Myocyte (in vitro differentiated cells): ENCODE measurements at regions not wholly inside any gene's neighbourhood (a gene's known extent, or its start where the extent isn't known, plus 50 kb on each side); places are given as distances from the start of the nearest gene placed in this dataset.

Experiments used
- DNase-seq: peaks from one replicate; pipeline ENCODE4 v3.0.0-alpha.2; 2012; ENCODE audit warnings: low read depth

- no peak for DNase-seq
Measured at GRCh38 chr14:34218881-34219280, 243.2 kb downstream of the SPTSSA start.

- DNase-seq: no peak
Measured at GRCh38 chr14:34214961-34215360, 247.1 kb downstream of the SPTSSA start.

- DNase-seq: no peak
Measured at GRCh38 chr14:34213332-34213731, 248.7 kb downstream of the SPTSSA start.

- no peak for DNase-seq
Measured at GRCh38 chr14:34212172-34212929, 249.7 kb downstream of the SPTSSA start.

GRCh38 chr14:34211732-34212131, 250.3 kb downstream of the SPTSSA start:
- DNase-seq: no peak

GRCh38 chr14:34208532-34208931, 253.5 kb downstream of the SPTSSA start:
- no peak for DNase-seq

- no peak for DNase-seq
Measured at GRCh38 chr14:34205799-34206198, 254.9 kb upstream of the EGLN3 start.

GRCh38 chr14:34204774-34205173, 253.9 kb upstream of the EGLN3 start:
- no peak for DNase-seq

- no peak for DNase-seq
Measured at GRCh38 chr14:34203251-34203722, 252.4 kb upstream of the EGLN3 start.

- DNase-seq: no peak
Measured at GRCh38 chr14:34201909-34202637, 251.2 kb upstream of the EGLN3 start.

GRCh38 chr14:34199585-34199984, 248.7 kb upstream of the EGLN3 start:
- no peak for DNase-seq

- no peak for DNase-seq
Measured at GRCh38 chr14:34198096-34198495, 247.2 kb upstream of the EGLN3 start.

- no peak for DNase-seq
Measured at GRCh38 chr14:34195964-34196363, 245.1 kb upstream of the EGLN3 start.

- DNase-seq: no peak
Measured at GRCh38 chr14:34190717-34191116, 239.8 kb upstream of the EGLN3 start.

GRCh38 chr14:34189866-34190265, 239.0 kb upstream of the EGLN3 start:
- no peak for DNase-seq

GRCh38 chr14:34187519-34188044, 236.7 kb upstream of the EGLN3 start:
- no peak for DNase-seq

GRCh38 chr14:34187061-34187460, 236.2 kb upstream of the EGLN3 start:
- no peak for DNase-seq

- DNase-seq: no peak
Measured at GRCh38 chr14:34184126-34184525, 233.3 kb upstream of the EGLN3 start.

- DNase-seq: no peak
Measured at GRCh38 chr14:34183478-34183877, 232.6 kb upstream of the EGLN3 start.

GRCh38 chr14:34181338-34181737, 230.5 kb upstream of the EGLN3 start:
- DNase-seq: no peak

GRCh38 chr14:34180869-34181268, 230.0 kb upstream of the EGLN3 start:
- no peak for DNase-seq

GRCh38 chr14:34180434-34180833, 229.6 kb upstream of the EGLN3 start:
- no peak for DNase-seq
